ENCODE measurements at regions not wholly inside any gene's neighbourhood (a gene's known extent, or its start where the extent isn't known, plus 50 kb on each side); places are given as distances from the start of the nearest gene placed in this dataset.

DNA sequence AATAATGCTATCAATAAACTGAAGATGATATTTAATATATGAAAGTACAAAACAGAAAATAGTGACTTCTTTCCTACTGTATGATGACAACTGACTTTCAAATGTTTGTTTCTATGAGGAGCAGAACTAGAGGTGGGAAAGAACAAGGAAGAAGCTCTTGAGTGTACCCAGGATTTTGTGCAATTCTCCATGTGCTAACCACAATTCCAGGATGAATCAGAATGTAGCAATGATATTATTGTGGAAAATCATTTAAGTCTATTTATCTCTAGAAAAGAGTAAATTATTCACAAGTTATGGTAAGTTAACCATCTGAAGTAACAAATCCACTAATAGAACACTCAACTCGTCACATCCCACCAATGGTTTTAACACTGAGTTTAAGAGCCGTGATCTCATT lies 324.1 kb upstream of the EMCN start:
- no peak for DNase-seq (ENCODE audit: low read depth)

DNA sequence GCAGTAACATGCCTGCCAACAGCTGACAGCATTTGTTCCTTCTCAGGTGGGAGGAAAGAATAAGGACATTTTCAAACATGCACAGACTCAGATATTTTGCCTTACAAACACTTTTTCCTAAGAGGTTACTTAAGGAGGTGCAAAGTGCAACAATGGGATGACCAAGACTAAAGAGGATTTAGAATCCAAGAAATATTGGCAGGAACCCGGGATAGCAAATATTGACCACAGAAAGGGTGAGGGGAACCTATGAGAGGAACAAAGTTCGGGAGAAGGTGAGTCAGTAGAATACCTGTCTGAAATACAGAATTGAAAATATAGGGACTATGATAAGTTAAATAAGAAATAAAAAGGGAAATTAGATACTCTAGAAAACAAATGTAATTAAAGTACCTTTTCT lies 321.9 kb upstream of the EMCN start:
- no peak for DNase-seq (ENCODE audit: low read depth)

DNA sequence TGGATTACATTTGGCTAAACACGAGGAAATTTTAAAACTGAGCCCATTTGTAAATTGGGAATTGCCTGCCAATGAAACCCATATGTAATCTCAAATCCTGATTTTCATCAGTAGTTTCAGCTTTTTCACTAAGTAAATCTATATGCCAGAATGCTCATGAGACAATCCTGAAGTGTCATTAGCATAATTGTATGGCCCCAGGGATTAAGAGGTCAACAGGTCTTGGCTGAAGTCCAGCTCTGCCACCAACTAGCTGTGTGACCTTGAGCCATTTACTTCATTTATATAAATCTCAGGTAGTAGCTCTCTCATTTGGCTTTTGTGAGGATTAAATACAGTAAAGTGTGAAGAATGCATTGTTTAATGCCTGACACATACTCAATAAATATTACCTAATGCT lies 320.5 kb upstream of the EMCN start:
- DNase-seq (ENCODE audit: low read depth) = no peak

DNA sequence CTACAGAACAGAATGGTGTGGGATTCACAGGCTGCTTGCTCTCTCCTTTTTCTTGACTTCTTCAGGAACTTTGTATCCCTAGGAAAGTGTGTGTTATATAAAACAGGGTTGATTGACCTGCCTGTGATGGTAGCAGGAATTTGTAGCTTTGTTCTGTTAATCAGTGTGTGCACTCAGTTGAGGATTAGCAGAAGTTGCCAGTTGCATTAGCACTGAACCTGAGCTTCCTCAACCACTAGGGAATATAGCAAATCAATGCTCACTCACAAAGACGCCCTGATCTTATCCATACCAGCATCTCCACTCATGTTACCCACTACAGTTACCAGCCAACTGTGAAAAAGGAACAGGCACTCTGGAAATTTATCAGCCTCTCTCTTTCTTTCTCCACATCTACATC lies 319.1 kb upstream of the EMCN start:
- DNase-seq (ENCODE audit: low read depth) = no peak

DNA sequence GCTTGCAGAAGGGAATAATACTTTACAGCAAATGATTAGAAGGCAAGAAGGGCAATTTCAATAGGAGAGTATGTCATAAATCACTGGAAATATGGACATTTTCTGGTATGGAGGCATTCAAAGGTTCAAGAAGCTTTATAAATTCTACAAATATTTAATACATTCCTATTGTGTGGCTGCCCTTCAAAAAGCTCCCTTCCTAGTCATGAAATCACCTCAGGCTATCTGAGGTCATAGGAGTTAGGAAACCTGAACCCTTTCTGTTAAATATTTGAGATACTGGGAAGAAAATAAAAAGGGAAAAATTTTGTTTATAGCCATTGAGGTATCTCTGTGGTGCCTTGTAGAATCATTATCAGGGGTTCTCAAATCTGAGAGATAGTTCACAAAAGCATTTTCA lies 316.8 kb upstream of the EMCN start:
- DNase-seq (ENCODE audit: low read depth) = no peak

DNA sequence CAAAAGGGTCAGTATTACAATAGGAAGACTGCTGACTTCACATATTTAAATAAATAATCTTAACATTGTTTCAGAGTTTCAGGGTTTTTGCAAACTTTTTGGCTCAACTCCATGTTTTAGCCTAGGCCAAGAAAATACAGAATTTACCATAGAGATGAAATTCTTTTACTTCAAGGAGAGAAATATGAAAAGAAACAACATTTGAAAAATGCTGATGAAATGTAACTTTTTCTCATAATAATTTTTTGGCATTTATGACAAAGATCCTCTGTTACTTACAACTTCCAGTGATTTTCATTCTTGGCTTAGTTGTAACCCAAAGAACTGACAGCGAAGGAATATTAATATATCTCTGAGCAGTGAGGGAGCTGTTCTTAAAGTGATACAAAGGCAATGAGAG lies 316.1 kb upstream of the EMCN start:
- DNase-seq (ENCODE audit: low read depth) = no peak

DNA sequence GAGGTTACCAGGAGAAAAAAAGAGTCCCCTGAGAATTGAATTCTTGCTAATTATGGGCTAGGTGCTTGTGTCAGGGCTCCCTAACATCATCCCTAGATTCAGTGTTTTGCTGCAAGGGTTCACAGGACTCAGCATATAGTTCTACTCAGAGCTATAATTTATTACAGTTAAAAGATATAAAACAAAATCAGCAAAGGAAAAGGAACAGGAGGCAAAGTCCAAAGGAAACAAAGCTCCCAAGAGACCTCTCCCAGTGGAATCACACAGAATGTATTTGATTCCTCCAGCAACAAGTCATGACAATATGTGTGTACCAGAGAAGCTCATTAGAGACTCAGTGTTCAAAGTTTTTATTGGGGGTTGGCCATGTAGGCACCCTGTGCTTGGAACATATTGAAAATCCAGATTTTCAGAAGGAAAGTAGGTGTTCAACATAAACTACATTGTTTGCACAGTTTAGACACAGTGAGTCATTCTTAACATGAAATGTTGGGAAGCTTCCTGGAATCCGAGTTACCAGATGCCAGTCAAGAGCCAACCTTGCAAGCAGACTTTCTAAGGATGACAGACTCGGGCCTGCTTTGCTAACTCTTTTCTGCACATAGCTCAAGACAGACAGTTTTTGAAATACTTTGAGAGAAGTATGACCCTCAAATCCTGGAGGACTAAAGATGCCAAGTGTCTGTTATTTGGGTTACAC lies 311.3 kb upstream of the EMCN start:
- peak; percentile 45 for DNase-seq (ENCODE audit: low read depth)

DNA sequence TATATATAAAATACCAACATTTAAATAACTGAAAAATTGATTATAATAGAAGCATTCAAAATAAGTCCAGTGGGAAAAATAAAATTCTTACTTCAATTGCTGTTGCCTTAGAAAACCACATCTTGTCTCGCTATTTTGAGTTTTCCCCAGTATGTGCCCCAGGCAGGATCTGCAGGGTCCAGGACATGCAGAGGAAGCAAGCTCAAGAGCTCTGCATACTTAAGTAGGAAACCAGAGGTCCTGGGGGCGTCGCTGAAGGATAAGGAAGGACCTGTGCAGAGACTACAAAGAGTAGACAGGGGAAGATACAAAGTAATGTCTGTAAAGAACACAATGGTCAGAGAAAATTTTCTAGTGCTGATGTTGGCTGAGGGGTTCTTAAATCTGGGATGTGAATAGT lies 310.5 kb upstream of the EMCN start:
- no peak for DNase-seq (ENCODE audit: low read depth)

DNA sequence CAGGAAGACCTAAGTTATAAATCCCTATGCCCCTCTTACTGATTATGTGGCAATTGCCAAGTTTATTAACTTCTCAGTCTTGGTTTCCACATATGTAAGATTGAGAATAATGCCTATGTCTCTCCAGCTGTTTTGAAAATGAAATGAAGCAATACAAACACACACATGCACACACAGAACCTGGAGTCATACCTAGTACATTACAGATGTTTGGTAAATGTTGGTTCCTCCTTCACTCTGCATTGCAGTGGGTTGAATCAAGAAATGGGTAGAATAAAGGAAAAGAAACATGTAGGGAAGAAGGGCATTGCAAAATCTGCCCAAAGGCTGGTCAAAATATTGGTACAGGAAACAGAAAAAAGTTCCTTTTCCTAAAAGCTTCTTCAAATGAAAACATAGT lies 309.9 kb upstream of the EMCN start:
- no peak for DNase-seq (ENCODE audit: low read depth)

DNA sequence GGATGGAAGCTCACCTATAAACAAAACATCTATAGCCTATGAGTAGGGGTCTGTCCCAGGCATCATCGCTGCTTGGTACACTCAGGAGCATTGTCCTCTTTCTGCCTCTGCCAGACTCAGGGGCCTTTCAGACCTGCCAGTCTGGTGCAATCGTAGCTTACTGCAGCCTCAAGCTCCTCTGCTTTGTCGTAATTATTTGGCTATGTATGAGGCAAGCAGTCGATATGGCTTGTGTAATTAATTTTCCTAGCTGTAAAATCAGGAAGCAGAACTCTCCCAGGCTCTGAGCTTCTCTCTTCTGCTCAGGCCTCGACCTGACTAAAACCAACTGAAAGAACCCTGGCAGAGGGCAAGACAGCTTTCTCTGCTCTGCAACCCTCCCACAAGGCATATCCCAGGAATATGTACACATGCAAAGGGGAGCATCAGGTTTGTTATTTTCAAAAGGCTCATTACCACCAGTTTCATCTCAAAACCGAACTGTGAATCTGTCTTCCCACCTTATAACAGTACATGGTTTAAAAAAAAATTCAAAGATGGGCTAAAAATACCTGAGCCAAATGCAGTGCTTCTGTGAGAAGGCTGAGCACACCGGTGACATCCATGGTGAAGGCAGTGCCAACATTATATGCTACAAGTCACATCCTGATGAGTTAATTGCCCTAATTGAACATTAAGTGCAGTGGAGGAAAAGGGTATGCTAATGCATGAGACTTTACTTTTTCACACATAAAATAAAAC lies 309.2 kb upstream of the EMCN start:
- DNase-seq (ENCODE audit: low read depth) = no peak

DNA sequence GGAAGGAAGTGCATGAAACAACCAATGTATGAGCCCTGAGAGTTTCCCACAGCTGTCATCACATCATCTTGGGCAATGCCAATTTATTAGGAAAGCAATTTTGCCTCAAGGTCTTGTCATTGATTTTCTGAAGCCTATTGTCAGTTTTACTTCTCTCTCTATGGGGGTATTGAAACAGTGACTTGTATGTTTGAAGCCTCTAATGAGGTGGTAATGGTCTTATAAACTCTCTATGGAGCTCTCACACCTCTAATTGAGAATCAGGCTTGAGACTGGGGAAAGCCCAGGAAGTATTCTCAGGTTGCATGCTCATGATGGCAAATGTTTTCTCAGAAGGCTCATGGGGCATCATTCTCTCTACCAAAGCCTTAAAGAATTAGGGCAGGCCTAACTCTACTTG lies 308.2 kb upstream of the EMCN start:
- DNase-seq (ENCODE audit: low read depth) = no peak

DNA sequence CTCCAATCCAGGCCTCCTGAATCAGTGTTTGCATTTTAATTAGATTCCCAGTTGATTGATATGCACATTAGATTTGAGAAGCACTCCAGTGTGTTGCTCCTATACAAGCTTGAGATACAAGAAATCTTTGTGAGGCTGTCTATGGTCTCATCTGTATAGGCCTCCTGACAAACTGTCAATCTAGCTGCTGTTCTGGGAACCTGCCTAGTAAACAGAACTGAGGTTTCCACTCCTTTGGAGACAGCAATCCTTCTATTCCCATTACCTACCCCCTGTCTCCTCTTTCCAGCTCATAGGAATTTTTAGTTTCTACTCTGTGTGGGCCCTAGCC lies 306.1 kb upstream of the EMCN start:
- DNase-seq (ENCODE audit: low read depth) = no peak

DNA sequence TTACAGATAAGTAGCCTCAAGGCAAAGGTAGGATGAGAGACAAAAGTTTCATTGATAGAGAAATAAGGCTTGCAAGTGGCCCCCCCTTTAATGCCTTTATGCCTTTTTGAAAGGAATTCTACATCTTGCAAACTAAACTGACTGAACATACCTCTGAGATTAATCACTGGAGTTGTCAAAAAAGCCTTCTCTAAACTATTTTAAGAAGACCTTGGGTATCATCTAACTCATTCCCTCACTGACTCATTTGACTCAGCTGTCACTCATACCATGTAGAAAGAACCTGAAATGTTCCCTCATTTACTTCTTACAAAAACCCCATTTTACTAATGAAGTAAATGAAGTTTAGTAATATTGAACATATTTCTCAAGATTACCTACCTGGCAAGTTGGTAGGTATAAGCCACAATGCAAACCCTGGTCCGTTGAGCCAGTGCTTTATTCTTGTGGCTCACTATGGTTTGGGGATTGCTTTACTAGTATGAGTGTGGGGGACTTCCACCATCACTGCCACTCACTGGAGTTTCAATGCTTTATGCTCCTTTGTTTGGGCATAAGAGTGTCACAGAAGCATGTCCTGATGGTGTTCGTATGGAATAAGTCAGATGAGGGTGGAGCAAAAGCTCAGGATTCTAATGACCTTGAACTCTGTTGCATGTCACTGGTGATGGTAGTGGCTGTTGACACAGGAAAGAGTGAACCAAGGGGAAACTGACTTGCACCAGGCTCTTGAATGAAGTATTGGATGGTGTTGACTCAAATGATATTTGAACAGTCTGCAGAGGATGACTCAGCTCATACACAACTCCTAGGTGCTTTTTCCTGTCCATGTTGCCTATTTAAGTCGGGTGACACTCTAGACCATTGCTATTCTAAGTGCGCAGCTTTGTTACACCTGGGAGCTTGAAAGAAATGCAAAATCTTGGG lies 305.5 kb upstream of the EMCN start:
- no peak for DNase-seq (ENCODE audit: low read depth)

DNA sequence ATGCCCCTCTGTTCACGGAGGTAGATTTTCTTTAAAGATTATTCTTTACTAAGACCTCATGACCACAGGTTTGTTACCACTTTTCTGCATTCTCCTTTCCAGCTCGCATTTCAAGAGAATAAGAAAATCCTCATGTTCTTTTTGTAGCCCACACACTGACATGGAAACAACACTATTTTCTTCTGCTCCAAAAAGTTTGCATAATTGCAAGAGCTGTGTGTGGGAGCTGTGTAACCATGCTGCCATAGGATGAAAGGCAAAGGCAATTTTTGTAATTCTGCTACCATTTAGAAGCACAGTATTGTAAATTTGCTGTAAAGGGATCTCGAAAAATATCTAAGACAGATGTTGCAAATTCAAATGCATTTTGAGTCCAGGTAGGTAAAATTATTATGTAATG lies 302.4 kb upstream of the EMCN start:
- DNase-seq (ENCODE audit: low read depth) = no peak

DNA sequence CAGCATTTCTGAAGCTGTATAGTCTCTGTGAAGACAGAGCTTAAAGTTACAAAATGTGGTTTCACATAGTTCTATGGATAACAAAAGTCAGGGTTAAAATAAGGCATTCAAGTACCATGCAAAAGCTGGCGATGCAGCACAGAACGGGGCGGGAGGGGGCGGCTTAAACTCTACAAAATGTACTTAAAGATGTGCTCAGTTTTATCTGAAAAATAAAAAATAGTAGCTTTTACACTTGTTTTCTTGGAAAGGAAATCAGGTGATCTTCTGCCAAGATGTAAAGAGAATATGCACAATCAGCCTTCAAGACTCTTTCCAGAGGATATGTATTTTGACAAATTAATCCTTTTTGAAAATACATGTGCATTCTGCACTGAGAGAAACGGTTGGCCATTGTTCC lies 301.7 kb upstream of the EMCN start:
- no peak for DNase-seq (ENCODE audit: low read depth)

DNA sequence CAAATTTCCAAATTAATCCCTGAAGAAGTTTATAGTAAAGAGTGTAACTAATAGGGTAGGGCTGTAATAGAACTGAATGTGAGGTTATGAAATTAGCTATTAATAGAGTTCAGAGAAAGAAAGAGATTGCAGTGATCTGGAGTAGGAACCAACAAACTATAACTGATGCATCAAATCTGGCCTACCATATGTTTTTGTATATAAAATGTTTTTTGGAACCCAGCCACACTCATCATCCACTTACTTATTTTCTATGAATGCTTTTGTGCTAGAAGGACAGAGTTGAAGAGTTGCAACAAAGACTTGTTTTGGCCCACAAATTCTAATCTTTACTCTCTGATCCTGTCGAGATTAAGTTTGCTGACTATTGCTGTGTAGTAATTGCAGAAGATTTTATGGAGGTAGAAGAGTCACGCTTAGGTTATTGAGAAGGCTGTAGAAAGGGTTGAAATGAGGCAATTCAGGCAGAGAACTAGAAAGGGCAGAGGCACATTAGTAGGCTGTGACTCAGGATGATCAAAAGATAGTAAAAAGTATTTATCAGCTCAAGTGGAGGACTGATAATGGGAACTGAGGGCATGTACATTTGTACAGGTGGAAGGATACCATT lies 298.7 kb upstream of the EMCN start:
- no peak for DNase-seq (ENCODE audit: low read depth)

DNA sequence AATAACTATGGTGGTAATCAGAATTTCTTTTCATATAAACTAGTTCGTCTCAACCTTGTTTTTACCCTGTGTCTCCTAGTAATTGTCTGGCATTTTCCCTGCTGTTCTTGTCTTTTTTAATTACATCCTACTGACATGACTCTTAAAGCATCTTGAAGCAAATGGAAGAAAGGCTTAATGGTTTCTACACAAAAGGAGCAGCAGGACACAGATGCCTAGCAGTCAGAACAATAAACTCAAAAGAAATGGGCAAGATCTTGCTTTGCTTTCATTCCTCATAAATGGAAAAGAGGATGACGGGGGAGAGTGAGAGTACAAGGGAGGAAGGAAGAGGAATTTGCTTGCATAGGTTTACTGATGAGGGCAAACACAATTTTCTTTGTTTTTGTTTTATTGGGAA lies 293.2 kb upstream of the EMCN start:
- no peak for DNase-seq (ENCODE audit: low read depth)

DNA sequence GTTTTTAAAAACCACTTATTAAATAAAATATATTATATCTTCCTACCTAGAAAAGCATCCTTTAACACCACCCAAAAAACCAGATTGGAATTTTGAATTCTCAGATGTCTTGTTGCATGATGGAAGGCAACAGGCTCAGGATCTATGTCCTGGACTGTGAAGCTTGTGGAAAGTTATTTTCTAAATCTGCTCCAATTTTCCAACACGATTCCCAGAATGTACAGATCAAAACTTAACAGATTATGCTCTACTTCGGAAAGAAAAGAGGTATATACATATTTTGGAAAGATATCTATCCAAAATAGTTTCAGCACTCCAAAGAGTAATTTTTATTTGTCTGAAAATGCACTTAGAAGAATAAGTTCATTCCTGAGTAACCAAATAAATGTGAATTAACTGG lies 291.7 kb upstream of the EMCN start:
- no peak for DNase-seq (ENCODE audit: low read depth)

DNA sequence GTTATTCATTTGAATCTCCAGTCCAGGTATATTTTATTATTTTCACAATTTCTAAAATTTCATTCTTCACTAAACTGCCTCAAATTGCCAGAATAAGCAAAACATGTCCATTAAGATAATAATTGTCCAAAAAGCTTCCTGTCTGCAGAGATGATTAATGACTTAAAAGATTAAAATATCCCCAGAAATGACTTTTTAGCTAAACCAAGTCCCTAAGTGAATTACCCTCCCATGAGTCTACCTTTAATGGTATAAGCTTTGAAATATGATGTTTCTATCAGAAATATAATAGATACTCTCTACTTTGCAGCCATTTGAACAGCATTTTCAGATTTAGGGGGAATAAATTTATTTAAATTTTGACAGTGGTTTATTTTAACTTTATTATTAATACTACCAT lies 289.2 kb upstream of the EMCN start:
- DNase-seq (ENCODE audit: low read depth) = no peak

DNA sequence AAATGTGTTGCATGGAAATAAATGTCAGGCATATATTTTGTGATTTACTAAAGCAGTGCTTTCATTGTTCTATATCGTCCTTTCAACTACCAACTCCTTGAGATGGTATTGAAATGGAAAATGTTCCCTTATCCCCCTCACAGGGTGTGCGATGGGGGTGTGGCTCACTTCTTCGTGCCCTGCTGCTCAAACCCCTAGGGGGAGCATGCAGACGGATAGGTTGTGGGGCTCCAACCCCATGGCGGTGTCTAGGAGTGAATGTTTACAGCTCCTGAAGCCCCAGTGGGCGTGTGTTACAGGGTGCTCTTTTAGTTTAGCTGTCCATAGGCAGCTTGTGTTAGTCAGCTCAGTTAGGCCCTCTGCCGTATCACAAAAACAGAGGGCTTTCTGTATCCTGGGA lies 287.7 kb upstream of the EMCN start:
- no peak for DNase-seq (ENCODE audit: low read depth)

DNA sequence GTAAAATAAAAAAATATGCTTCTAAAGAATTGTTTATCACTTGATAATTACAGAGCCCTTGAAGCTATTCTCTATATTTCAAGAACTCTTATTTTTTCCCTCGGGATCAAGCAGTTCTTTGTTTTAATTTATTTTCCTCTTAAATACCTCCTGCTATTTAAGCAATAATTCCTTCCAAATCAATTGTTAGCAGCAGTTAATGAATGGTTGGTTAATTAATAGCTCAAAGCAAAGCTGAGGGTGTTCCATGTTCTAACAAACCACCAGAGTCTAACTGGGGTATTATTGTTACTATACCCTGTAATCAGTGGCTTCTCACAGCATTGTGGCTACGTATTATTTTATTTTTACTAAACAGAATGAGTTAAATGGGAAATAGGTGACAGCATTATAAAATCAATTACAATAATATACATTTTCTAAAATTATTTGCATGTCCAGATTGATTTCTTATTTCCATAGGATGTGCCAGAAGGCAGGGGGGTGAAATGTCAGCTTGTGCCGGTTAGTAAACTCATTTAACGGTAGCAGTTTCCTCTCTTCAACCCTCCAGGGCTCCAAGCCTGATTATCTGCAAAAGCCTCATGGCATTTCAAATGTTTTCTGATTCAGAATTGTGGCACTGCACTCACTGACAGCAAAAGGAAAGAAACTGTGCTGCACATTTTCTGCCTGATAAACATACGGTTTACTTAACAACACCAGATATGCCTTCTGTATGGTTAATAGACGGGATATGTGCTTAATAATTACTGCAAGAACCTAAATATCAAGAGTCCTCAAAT lies 286.9 kb upstream of the EMCN start:
- no peak for DNase-seq (ENCODE audit: low read depth)

DNA sequence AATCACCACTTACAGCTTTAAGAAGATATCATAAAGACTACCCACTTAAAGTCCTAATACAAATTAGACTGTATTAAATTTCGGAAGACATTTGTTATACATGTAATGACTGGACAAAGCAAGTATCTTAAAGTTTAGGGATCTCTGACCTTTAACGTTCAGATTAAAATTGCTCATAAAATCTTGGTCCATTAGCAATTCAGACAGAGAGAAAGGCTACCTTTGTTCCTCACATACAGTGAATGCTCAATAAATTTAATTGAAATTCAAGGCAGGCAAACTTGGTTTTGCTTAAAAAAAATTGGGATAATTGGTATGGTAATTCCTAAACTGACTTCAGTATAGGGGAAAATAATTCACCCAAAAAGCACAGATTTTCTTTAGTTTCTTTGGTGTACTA lies 285.9 kb upstream of the EMCN start:
- no peak for DNase-seq (ENCODE audit: low read depth)
